LoVo (cell line): ENCODE measurements at regions not wholly inside any gene's neighbourhood (a gene's known extent, or its start where the extent isn't known, plus 50 kb on each side); places are given as distances from the start of the nearest gene placed in this dataset.

Experiments
- DNase-seq: peaks from one replicate; pipeline ENCODE4 v3.0.0-alpha.2; 2016; ENCODE audit warnings: low spot score

DNA sequence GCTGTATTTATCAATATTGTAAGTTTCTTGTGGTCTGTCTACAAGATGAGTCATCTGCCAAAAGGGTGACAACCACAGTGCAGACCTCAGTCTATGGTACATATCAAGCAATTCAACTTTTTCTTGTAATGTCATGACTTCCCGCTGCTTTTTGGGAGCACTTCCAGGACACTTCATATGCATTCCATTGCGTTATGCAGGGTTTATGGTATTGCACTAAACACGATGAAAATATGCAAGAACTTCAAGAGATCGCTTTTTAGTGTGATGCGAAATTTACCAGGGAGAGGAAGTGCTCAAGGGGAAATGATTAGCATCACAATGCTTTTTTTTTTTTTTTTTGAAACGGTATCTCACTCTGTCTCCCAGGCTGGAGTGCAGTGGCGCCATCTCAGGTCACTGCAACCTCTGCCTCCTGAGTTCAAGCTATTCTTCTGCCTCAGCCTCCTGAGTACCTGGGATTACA lies 166.5 kb downstream of the TFAP2A start:
- peak; percentile 11 for DNase-seq

- DNase-seq: peak; percentile 84
These were observed 177.4 kb downstream of the TFAP2A start for GRCh38 chr6:10237298-10238038.

- no peak for DNase-seq
These were observed 179.5 kb downstream of the TFAP2A start for GRCh38 chr6:10235344-10235743.

DNA sequence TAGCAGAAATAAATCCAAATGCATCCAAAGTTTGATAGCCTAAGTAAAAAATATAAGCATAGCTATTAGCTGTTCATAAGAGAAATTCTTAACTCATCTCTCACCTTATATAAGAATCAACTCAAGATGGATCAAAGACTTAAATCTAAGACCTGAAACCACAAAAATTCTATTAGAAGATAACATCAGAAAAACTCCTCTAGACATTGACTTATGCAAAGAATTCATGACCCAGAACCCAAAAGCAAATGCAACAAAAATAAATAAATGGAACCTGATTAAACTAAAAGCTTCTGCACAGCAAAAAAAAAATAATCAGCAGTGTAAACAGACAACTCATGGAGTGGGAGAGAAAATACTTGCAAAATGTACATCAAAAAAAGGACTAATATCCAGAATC lies 184.3 kb downstream of the TFAP2A start:
- peak; percentile 6 for DNase-seq

- no peak for DNase-seq
These were observed 191.0 kb downstream of the TFAP2A start for GRCh38 chr6:10223841-10224240.

DNA sequence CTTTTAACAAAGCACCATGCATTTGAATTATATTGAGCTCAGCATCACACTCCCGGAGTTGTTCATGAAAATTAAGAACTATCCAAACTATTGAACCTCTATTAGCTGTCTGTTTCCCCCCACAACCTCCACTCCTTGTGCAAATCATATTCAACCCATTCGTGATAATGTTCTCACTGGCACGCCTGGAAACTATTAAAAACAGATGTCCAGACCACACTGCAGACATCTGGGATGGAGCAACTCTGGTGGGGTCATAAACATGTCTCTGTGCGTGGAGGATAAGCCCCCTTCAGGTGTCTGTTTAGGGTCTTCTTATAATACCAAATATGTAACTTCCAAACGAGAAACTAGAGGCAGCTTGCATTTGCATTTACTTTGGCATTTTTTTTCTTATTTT lies 193.7 kb downstream of the TFAP2A start:
- DNase-seq: no peak

DNA sequence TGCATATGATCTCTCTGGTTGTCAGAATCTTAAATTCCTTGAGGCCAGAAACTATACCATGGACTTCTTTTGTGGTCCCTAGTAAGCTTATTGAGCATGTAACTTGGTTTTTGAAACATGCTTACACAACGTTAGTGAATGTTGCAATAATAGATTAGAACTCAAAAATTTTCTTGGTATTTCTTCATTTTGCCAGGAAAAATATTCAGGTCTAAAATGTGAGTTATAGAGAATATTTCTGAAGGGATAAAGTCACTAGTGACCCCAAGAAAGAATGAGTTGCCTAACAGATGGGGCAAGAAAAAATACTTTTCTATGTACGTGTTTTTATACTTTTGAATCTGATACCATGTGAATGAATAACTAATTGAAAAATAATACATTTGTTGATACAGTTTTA lies 195.4 kb downstream of the TFAP2A start:
- no peak for DNase-seq

GRCh38 chr6:10217111-10217510 lies 197.8 kb downstream of the TFAP2A start:
- no peak for DNase-seq

- DNase-seq: no peak
These were observed 199.4 kb downstream of the TFAP2A start for GRCh38 chr6:10215326-10216110.

GRCh38 chr6:10210052-10210451 lies 204.8 kb downstream of the TFAP2A start:
- DNase-seq: no peak

DNA sequence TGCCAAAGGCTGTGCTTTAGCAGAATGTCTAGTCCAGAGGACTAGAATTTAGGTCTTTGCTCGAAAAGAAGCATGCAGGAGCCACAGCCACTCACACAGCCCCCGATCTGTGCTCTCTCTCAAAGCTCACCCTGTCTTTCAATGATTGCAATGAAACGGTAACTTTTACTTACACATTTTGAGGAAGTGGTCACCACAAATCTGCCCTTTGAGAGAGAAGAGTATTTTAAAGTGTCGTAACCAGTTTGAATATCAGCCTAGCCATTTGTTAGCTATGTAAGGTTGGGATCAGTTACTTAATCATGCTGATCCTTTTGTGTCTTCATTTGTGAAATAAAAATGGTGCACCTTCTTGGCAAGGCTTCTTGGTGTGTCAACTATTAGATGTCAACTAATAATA lies 209.0 kb downstream of the TFAP2A start:
- no peak for DNase-seq

GRCh38 chr6:10205120-10205519 lies 209.8 kb downstream of the TFAP2A start:
- DNase-seq: no peak

DNA sequence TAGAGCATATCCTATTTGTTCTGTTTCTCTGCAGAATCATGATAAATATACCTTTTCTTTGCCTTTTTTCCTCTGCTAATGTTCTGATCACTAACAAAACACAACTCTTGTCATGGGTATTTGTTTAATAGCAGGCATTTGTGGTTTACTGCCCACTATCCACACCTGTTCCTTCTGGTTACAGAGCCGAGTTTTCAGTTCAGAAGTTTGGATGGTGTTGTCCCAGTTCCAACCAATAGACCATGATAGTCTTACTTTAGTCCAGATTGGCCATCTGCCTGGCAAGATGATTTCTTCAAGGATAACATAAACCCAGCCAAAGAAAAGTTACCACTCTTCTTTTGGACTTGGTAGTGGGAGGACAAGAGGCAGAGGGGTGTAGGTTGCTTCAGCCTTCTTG lies 211.2 kb downstream of the TFAP2A start:
- no peak for DNase-seq

DNA sequence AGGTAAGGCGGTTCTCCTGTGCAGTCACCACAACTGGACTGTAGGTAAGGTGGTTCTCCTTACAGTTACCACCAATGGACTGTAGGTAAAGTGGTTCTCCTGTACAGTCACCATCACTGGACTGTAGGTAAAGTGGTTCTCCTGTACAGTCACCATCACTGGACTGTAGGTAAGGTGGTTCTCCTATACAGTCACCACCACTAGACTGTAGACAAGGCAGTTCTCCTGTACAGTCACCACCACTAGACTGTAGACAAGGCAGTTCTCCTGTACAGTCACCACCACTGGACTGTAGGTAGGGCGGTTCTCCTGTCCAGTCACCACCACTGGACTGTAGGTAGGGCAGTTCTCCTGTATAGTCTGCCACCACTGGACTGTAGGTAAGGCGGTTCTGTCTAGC lies 212.3 kb downstream of the TFAP2A start:
- DNase-seq: no peak

DNA sequence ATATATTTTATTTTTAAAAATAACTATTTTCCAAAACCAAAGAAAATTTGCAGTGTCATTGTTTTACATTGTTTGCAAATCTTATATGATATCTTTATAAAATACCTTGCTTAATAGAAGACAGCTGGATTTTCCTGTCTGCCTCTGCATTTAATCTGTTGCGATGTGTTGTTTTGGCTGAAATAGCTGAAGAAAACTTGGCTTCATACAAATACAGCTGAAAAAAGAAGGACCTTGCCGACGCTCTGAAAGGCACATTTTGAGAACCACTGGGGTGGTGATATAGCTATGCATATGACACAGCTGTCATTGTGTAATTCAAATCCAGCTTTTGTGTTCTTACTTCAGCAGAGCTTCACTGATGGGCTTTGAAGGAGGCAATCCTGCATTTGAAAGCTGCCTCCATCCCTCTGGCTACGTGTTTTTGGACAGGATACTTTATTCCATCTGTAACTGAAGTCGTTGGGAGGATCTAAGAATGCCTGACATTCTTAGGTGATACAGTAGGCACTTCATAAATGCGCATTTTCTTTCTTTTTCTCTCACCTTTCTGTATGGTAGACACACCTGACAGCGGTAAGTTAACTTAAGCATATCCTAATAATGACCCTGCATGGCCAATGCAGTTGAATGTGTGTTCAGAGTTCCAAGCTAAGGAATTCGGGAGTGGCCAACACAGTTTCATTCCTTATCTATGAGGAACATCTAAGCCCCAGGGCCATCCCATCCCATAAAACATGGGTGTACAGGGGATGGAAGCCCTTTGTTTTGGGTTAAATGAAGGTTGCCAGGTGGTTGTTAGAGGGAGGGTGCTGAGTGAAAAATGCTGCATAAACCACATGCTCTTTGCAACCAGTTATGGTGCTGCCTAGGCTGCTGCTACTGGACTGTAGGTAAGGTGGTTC lies 213.0 kb downstream of the TFAP2A start:
- peak; percentile 54 for DNase-seq

GRCh38 chr6:10196090-10196489 lies 218.8 kb downstream of the TFAP2A start:
- DNase-seq: no peak

DNA sequence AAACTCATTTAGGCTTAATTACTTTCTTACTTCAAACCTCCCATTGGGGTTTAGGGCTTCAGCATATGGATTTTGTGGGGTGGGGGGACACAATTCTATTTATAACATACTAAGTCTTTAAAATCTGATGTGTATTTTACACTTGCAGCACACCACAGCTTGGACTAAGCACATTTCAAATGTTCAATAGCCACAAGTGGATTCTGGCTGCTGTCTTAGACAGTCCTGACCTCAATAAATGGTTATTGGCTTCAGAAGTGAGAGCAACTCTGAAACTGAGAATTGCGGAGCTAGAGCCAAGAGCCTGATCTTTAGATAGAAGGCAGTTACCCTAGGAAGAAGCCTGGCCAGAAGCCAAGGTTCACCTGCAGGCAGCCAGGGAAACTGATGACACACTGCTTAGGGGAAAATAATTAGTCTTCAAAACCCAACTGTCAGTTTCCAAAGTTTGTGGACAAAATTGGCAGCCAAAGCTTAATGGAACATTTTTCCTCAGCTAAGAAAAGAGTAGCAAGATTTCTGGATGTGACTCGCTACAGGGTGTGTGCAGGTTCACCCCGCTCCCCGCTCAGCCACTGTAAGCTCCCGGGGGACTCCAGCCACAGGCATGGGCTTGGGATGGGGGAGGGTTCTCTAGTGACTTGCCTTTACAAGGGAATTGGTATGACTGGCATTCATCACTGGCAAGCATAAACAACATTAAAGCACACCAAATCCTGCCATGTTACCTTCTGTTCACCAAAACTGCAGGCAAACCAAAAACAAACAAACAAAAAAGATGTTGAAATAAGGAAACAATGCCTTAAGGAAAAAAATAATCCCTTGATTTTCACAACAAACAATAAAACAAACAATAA lies 219.8 kb downstream of the TFAP2A start:
- DNase-seq: peak; percentile 41

DNA sequence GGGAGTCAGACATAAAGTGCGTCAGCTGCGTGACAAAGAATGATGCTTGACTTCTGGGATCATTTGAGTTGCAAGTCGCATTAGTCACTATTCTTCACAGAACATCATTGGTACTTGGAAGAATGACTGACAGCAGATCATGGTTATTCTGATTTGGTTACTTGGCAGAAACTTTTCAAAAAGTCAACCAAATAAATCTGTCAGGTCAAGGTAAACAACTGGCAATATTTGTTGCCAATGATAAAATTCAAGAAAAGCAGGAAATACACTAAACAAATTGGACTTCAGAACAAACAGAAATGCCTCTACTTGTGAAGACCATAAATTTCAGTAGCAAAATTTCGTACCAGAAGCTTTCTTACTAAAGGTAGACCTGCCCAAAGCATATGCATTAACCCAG lies 221.6 kb downstream of the TFAP2A start:
- DNase-seq: no peak

- no peak for DNase-seq
These were observed 224.8 kb downstream of the TFAP2A start for GRCh38 chr6:10190042-10190441.

GRCh38 chr6:10184371-10185227 lies 230.3 kb downstream of the TFAP2A start:
- DNase-seq: no peak
